ENCODE measurements at regions not wholly inside any gene's neighbourhood (a gene's known extent, or its start where the extent isn't known, plus 50 kb on each side); places are given as distances from the start of the nearest gene placed in this dataset.

DNA sequence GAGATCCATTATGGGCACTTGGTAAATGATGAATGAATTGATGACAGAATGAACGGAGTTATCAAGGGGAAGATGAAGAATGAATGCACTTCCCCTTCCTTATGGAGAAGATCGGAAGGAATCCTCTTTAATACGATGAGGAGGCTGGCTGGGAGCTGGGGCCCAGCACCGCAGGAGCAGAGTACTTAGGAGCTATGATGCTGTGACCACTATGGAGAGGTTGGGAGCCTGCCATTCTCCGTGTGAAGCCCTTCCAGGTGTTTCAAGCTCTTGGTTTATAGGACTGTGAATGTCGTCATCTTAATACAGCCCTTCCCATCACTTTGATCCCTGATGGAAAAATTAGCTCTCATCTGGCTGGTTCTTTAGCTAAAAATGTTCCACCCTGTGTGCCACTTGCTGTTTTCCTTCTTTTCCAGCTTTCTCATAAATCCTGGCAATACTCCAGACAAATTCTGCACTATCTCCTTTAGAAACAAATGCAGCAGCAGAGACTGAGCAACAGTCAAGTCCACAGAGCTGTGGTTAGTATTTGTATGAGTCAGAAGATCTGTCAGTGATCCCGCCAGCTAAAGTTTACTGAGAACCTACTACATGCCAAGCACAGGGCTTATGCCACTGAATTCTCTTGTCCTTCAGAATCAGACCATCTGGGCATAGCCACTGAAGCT lies 263.1 kb upstream of the CRY1 start:
- DNase-seq: no peak
- no peaks in the 10 kb centered on the region for H3K9me3 ChIP-seq (ENCODE audit: severe bottlenecking)
- H3K27ac ChIP-seq: no peak overlapping the region
- no peaks in the 10 kb centered on the region for H3K27me3 ChIP-seq (ENCODE audit: insufficient read depth, low read depth, severe bottlenecking)
- TF ChIP-seq CTCF (IDR thresholded peaks at IDR 0.05; ENCODE audit: low read depth, low read length): no peak
- H3K36me3 ChIP-seq: no peaks in the 10 kb centered on the region
- no peak overlapping the region for H3K4me3 ChIP-seq (ENCODE audit: low read depth, low read length)

GRCh38 chr12:107356937-107357295 lies 263.6 kb upstream of the CRY1 start:
- H3K4me3 ChIP-seq (ENCODE audit: low read depth, low read length): no peak overlapping the region
- no peak for DNase-seq
- no peaks in the 10 kb centered on the region for H3K27me3 ChIP-seq (ENCODE audit: insufficient read depth, low read depth, severe bottlenecking)
- no peak overlapping the region for H3K27ac ChIP-seq
- no peaks in the 10 kb centered on the region for H3K36me3 ChIP-seq
- no peak for TF ChIP-seq CTCF (IDR thresholded peaks at IDR 0.05; ENCODE audit: low read depth, low read length)
- H3K9me3 ChIP-seq (ENCODE audit: severe bottlenecking): no peaks in the 10 kb centered on the region

DNA sequence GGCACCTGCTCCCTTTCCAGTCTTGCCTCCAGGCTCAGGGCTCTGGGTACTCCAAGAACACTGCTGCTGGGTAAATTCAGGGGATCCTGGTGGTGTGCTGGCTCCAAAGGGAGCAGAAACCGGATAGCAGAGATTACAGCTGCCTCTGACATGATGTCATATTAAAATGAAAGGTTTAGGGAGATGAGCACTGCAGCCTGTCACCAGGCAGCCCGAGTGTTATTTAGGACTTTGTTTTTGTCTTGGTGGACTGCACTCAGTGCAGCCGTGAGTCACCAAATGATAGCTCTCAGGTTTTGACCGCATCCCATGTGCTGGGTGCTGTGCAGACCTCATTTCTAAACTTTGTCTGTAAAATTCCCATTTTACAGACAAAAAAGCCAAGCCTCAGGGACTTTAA lies 266.0 kb upstream of the CRY1 start:
- Histone ChIP-seq H3K27ac (no peak overlapping the region), H3K36me3 (no peaks in the 10 kb centered on the region), H3K27me3 (ENCODE audit: insufficient read depth, low read depth, severe bottlenecking) (no peaks in the 10 kb centered on the region), H3K4me3 (ENCODE audit: low read depth, low read length) (no peak overlapping the region), H3K9me3 (ENCODE audit: severe bottlenecking) (no peaks in the 10 kb centered on the region)
- no peak for DNase-seq
- TF ChIP-seq CTCF (IDR thresholded peaks at IDR 0.05; ENCODE audit: low read depth, low read length): no peak

DNA sequence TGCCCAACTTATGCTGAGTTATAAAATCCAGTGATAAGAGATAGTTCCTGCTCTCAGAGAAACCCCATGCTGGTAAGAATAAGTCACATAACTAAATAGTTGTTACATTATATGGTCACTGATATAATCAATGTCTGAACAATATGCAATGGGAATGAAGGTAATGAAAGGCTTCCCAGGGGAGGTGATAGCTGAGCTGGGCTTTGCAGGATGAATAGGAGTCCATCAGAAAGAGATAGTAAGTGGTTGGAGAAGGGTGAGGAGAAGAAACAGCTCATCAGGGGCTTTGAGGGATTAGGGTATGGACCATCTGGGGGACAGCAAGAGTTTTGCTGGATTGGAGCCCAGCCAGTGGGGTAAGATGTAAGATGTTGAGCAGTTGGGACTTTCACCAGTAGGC lies 266.7 kb upstream of the CRY1 start:
- no peaks in the 10 kb centered on the region for H3K36me3 ChIP-seq
- no peaks in the 10 kb centered on the region for H3K27me3 ChIP-seq (ENCODE audit: insufficient read depth, low read depth, severe bottlenecking)
- DNase-seq: no peak
- H3K4me3 ChIP-seq (ENCODE audit: low read depth, low read length): no peak overlapping the region
- TF ChIP-seq CTCF (IDR thresholded peaks at IDR 0.05; ENCODE audit: low read depth, low read length): no peak
- no peaks in the 10 kb centered on the region for H3K9me3 ChIP-seq (ENCODE audit: severe bottlenecking)
- H3K27ac ChIP-seq: no peak overlapping the region

DNA sequence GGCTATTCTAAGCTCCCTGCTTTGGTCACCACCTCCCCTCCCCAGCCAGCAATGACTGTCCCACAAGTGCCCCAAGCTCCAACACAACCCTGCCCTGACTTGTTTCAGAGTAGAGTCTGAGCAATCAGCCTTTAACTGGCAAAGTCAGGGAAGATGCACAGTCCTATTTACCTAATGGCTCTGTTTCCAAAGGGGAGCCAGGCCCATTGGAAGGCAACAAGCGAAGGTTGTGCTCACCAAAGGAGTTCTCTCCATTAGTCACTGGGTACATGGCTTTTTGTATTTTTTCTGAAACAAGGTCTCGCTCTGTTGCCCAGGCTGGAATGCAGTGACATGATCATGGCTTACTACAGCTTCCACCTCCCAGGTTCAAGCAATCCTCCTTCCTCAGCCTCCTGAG lies 267.1 kb upstream of the CRY1 start:
- Histone ChIP-seq H3K4me3 (ENCODE audit: low read depth, low read length) (no peak overlapping the region), H3K27me3 (ENCODE audit: insufficient read depth, low read depth, severe bottlenecking) (no peaks in the 10 kb centered on the region), H3K36me3 (no peaks in the 10 kb centered on the region), H3K9me3 (ENCODE audit: severe bottlenecking) (no peaks in the 10 kb centered on the region), H3K27ac (no peak overlapping the region)
- TF ChIP-seq CTCF (IDR thresholded peaks at IDR 0.05; ENCODE audit: low read depth, low read length): no peak
- no peak for DNase-seq

DNA sequence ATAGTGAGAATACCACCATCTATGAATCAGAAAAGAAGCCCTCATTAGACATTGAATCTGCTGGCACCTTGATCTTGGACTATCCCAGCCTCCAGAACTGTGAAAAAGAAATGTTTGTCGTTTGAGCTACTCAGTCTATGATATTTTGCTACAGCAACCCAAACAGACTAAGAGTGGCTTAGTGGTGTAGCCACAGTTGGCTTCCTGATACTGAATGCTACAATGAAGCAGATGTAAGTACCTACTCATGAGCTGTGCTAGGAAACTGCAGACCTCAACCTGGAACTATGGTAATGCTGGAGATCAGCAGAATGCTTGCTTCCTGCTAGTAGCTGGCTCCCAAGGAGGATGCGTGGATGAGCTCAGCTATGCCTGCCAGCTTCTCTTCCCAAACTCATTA lies 268.6 kb upstream of the CRY1 start:
- no peaks in the 10 kb centered on the region for H3K27me3 ChIP-seq (ENCODE audit: insufficient read depth, low read depth, severe bottlenecking)
- no peak overlapping the region for H3K4me3 ChIP-seq (ENCODE audit: low read depth, low read length)
- no peaks in the 10 kb centered on the region for H3K9me3 ChIP-seq (ENCODE audit: severe bottlenecking)
- H3K27ac ChIP-seq: no peak overlapping the region
- DNase-seq: no peak
- no peak for TF ChIP-seq CTCF (IDR thresholded peaks at IDR 0.05; ENCODE audit: low read depth, low read length)
- no peaks in the 10 kb centered on the region for H3K36me3 ChIP-seq

Data from WERI-Rb-1 (cell line).